HCT116 (cell line): ENCODE measurements at regions not wholly inside any gene's neighbourhood (a gene's known extent, or its start where the extent isn't known, plus 50 kb on each side); places are given as distances from the start of the nearest gene placed in this dataset.

ENCODE experiments used
- ATAC-seq: fragments of 200-7000 bp; cut with Tn5 transposase; 2 replicates; pipeline ENCODE4 v1.9.1; 2020; ENCODE audit warnings: mild to moderate bottlenecking, moderate library complexity
- BruUV-seq: library from RNA; stranded (reverse); fragments of 400-500 nt; replicated peaks from 2 replicates; lab custom pipeline; 2021; lab: Mats Ljungman, UMichigan
- CTCF ChIA-PET: fragments of 300-600 bp; sonication (Branson Sonifier 250); formaldehyde crosslinking; loops from one replicate; lab custom pipeline; 2021; ENCODE audit warnings: antibody characterized with exemption; lab: Charles Lee
- POLR2A ChIA-PET: fragments of 300-600, 350-600 bp; sonication (Branson Sonifier 250); formaldehyde crosslinking; loops from one replicate; lab custom pipeline; 2021; ENCODE audit warnings: antibody characterized with exemption; lab: Charles Lee
- RAD21 ChIA-PET, 2 experiments: fragments of 300-600 bp; sonication (Branson Sonifier 250); formaldehyde crosslinking; loops; one replicate each; lab custom pipeline; 2023; ENCODE audit warnings: low total read pairs in 2 of 2; ENCODE audit not compliant: uncharacterized antibody in 2 of 2, unreplicated experiment in 2 of 2, low non-redundant PET in 1 of 2; lab: Charles Lee
- DNase-seq: peaks from one replicate; pipeline ENCODE4 v3.0.0-alpha.2; 2010; ENCODE audit warnings: low read depth, low spot score
- H2AFZ ChIP-seq: fragments of 200-600 bp; shearing (Covaris generic), sonication (generic); 2 replicates; pipeline ENCODE4 v1.6.1; 2017; ENCODE audit warnings: low read depth, mixed run types, mixed read lengths, antibody characterized with exemption, low read length; ENCODE audit not compliant: poor library complexity, severe bottlenecking
- H3K27ac ChIP-seq: 2 replicates; pipeline ENCODE4 v1.5.1; 2012; ENCODE audit warnings: low read depth, low read length
- H3K27me3 ChIP-seq: fragments of 200-600 bp; sonication (generic); 2 replicates; pipeline ENCODE4 v1.6.1; 2016; ENCODE audit warnings: mixed run types, low read length, mixed read lengths; ENCODE audit not compliant: insufficient read depth
- H3K36me3 ChIP-seq, 2 experiments: fragments of 200-500 bp in 1 of 2; fragments of 200-600 bp in 1 of 2; sonication (Bioruptor generic) in 1 of 2; sonication (generic) in 1 of 2; 2 replicates each; pipeline versions ENCODE4 v1.5.1 to v1.6.1; 2014 to 2016; ENCODE audit warnings: low read length in 2 of 2, inconsistent platforms in 1 of 2, mixed read lengths in 1 of 2, mixed run types in 1 of 2; ENCODE audit not compliant: insufficient read depth in 2 of 2, control insufficient read depth in 1 of 2
- H3K4me1 ChIP-seq, 2 experiments: fragments of 200-600 bp in 1 of 2; sonication (generic) in 1 of 2; 2 replicates each; pipeline versions ENCODE4 v1.5.1 to v1.6.1; 2012 to 2017; ENCODE audit warnings: low read length in 2 of 2, inconsistent platforms in 1 of 2, mild to moderate bottlenecking in 1 of 2, mixed read lengths in 1 of 2, mixed run types in 1 of 2, moderate library complexity in 1 of 2; ENCODE audit not compliant: insufficient read depth in 2 of 2, control insufficient read depth in 1 of 2
- H3K4me2 ChIP-seq: fragments of 200-600 bp; sonication (generic); 2 replicates; pipeline ENCODE4 v1.6.1; 2017; ENCODE audit warnings: mixed run types, low read length, mixed read lengths
- H3K4me3 ChIP-seq, 2 experiments: fragments of 200-600 bp in 1 of 2; sonication (generic) in 1 of 2; replicated peaks in 1 of 2; 2 replicates each; pipeline ENCODE4 v1.5.1; 2011 to 2016; ENCODE audit warnings: low read length in 2 of 2, control low read depth in 1 of 2, low read depth in 1 of 2, mild to moderate bottlenecking in 1 of 2, mixed read lengths in 1 of 2, mixed run types in 1 of 2
- H3K79me2 ChIP-seq: fragments of 200-600 bp; sonication (generic); 2 replicates; pipeline ENCODE4 v1.6.1; 2017; ENCODE audit warnings: mild to moderate bottlenecking, mixed run types, low read length, moderate library complexity, mixed read lengths; ENCODE audit not compliant: insufficient read depth
- H3K9ac ChIP-seq: fragments of 200-600 bp; sonication (generic); 2 replicates; pipeline ENCODE4 v1.6.1; 2016; ENCODE audit warnings: low read length, mixed read lengths
- H3K9me2 ChIP-seq: fragments of 200-600 bp; sonication (generic), shearing (Covaris generic); 2 replicates; pipeline ENCODE4 v1.6.1; 2017; ENCODE audit warnings: mixed run types, mild to moderate bottlenecking, moderate library complexity; ENCODE audit not compliant: insufficient read depth
- H3K9me3 ChIP-seq, 2 experiments: fragments of 200-500 bp in 1 of 2; fragments of 200-600 bp in 1 of 2; sonication (Bioruptor generic) in 1 of 2; sonication (generic) in 1 of 2; 2 replicates each; pipeline ENCODE4 v1.6.1; 2014 to 2017; ENCODE audit warnings: low read length in 2 of 2, mixed read lengths in 2 of 2, inconsistent platforms in 1 of 2, low read depth in 1 of 2, mild to moderate bottlenecking in 1 of 2, mixed run types in 1 of 2, moderate library complexity in 1 of 2; ENCODE audit not compliant: control insufficient read depth in 1 of 2, insufficient read depth in 1 of 2
- H4K20me1 ChIP-seq: fragments of 200-600 bp; sonication (generic), shearing (Covaris generic); 2 replicates; pipeline ENCODE4 v1.6.1; 2017; ENCODE audit warnings: mixed run types, mild to moderate bottlenecking, moderate library complexity; ENCODE audit not compliant: insufficient read depth
- CBX3 ChIP-seq: IDR thresholded peaks from 2 replicates; pipeline ENCODE4 v1.6.1; 2012; ENCODE audit warnings: low read depth
- CEBPB ChIP-seq: IDR thresholded peaks from 2 replicates; pipeline ENCODE4 v1.6.1; 2012; ENCODE audit warnings: low read depth
- EGR1 ChIP-seq: IDR thresholded peaks from 2 replicates; pipeline ENCODE4 v1.6.1; 2012; ENCODE audit warnings: low read depth
- JUND ChIP-seq: IDR thresholded peaks from 2 replicates; pipeline ENCODE4 v1.6.1; 2012
- POLR2A ChIP-seq: IDR thresholded peaks from 2 replicates; pipeline ENCODE4 v1.7.0; 2011; ENCODE audit warnings: borderline replicate concordance; ENCODE audit not compliant: insufficient read depth, insufficient read length; ENCODE audit errors: extremely low read depth
- POLR2AphosphoS5 ChIP-seq: IDR thresholded peaks from 2 replicates; pipeline ENCODE4 v1.6.1; 2011; ENCODE audit warnings: mild to moderate bottlenecking, low read depth, low read length, moderate library complexity
- SP1 ChIP-seq: IDR thresholded peaks from 2 replicates; pipeline ENCODE4 v1.6.1; 2012; ENCODE audit warnings: low read depth
- SRF ChIP-seq: IDR thresholded peaks from 2 replicates; pipeline ENCODE4 v1.6.1; 2012; ENCODE audit warnings: low read depth
- TCF7L2 ChIP-seq: IDR thresholded peaks from 2 replicates; pipeline ENCODE4 v1.7.0; 2011; ENCODE audit warnings: borderline replicate concordance, inconsistent platforms; ENCODE audit not compliant: insufficient read depth, insufficient read length; ENCODE audit errors: extremely low read depth
- ZFX ChIP-seq: fragments of 450-650 bp; IDR thresholded peaks from 2 replicates; pipeline ENCODE4 v1.6.1; 2017
- intact Hi-C: fragments of 100-400 bp; cut with micrococcal nuclease; formaldehyde crosslinking; loops from 2 replicates; pipeline ENCODE4 v1.10.0; 2022
- TF ChIP-seq, protein P1 (sequence below): IDR thresholded peaks from 2 replicates; pipeline ENCODE4 v1.6.1; 2012; ENCODE audit warnings: low read depth
- TF ChIP-seq, protein P2 (sequence below): IDR thresholded peaks from 2 replicates; pipeline ENCODE4 v1.6.1; 2012
- TF ChIP-seq, protein P3 (sequence below): IDR thresholded peaks from 2 replicates; pipeline ENCODE4 v1.6.1; 2011; ENCODE audit warnings: mild to moderate bottlenecking, low read length, moderate library complexity; ENCODE audit not compliant: insufficient replicate concordance; ENCODE audit errors: extremely low read depth

DNA sequence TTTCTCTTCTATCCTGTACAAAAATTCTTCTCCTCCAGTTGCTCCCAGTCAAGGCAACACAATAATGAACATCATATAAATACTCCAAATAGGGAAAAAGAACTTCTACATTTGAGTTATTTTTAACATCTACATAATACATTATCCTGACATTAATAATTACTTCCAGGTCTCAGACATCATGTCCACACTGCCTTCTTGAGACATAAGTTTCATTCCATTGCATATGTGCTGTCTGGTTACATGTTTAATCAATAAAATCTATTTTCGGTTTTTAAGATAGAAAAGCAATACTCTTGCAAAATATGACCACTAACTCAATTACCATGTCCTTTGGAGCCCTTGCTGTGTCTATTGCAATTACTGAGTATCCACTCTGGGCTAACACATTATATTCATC, 881.9 kb downstream of the GALC start:
- H3K27me3 ChIP-seq, result no peaks in the 10 kb centered on the region
- H3K27ac ChIP-seq, result no peak overlapping the region
- ATAC-seq (no peak), DNase-seq (no peak)
- H3K36me3 ChIP-seq, result no peaks in the 10 kb centered on the region
- H3K4me1 ChIP-seq, result no peaks in the 10 kb centered on the region
- H2AFZ ChIP-seq, result no peak overlapping the region
- no peak overlapping the region for H3K4me3 ChIP-seq
- POLR2A ChIA-PET, result no interaction called here
- RAD21 ChIA-PET, result no interaction called here
- no peaks in the 10 kb centered on the region for H3K79me2 ChIP-seq
- CTCF ChIA-PET, result no interaction called here
- no peak for TF ChIP-seq CBX3
- TF ChIP-seq JUND, result no peak
- TF ChIP-seq, protein P1, sequence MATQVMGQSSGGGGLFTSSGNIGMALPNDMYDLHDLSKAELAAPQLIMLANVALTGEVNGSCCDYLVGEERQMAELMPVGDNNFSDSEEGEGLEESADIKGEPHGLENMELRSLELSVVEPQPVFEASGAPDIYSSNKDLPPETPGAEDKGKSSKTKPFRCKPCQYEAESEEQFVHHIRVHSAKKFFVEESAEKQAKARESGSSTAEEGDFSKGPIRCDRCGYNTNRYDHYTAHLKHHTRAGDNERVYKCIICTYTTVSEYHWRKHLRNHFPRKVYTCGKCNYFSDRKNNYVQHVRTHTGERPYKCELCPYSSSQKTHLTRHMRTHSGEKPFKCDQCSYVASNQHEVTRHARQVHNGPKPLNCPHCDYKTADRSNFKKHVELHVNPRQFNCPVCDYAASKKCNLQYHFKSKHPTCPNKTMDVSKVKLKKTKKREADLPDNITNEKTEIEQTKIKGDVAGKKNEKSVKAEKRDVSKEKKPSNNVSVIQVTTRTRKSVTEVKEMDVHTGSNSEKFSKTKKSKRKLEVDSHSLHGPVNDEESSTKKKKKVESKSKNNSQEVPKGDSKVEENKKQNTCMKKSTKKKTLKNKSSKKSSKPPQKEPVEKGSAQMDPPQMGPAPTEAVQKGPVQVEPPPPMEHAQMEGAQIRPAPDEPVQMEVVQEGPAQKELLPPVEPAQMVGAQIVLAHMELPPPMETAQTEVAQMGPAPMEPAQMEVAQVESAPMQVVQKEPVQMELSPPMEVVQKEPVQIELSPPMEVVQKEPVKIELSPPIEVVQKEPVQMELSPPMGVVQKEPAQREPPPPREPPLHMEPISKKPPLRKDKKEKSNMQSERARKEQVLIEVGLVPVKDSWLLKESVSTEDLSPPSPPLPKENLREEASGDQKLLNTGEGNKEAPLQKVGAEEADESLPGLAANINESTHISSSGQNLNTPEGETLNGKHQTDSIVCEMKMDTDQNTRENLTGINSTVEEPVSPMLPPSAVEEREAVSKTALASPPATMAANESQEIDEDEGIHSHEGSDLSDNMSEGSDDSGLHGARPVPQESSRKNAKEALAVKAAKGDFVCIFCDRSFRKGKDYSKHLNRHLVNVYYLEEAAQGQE, result no peak
- no peak for TF ChIP-seq SRF
- TF ChIP-seq EGR1, result no peak
- TF ChIP-seq ZFX, result no peak
- TF ChIP-seq CEBPB, result no peak
- no peak for TF ChIP-seq TCF7L2
- TF ChIP-seq, protein P2, sequence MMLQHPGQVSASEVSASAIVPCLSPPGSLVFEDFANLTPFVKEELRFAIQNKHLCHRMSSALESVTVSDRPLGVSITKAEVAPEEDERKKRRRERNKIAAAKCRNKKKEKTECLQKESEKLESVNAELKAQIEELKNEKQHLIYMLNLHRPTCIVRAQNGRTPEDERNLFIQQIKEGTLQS, result no peak
- no peak for TF ChIP-seq SP1
- no peak for TF ChIP-seq POLR2AphosphoS5
- TF ChIP-seq POLR2A, result no peak
- TF ChIP-seq, protein P3, sequence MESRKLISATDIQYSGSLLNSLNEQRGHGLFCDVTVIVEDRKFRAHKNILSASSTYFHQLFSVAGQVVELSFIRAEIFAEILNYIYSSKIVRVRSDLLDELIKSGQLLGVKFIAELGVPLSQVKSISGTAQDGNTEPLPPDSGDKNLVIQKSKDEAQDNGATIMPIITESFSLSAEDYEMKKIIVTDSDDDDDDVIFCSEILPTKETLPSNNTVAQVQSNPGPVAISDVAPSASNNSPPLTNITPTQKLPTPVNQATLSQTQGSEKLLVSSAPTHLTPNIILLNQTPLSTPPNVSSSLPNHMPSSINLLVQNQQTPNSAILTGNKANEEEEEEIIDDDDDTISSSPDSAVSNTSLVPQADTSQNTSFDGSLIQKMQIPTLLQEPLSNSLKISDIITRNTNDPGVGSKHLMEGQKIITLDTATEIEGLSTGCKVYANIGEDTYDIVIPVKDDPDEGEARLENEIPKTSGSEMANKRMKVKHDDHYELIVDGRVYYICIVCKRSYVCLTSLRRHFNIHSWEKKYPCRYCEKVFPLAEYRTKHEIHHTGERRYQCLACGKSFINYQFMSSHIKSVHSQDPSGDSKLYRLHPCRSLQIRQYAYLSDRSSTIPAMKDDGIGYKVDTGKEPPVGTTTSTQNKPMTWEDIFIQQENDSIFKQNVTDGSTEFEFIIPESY, result no peak
- intact Hi-C loops, result no loop called here
- no TSS peak for BruUV-seq
- no peaks in the 10 kb centered on the region; the same call in 1 of the 2 replicates for H4K20me1 ChIP-seq
- H3K4me2 ChIP-seq, result no peak overlapping the region
- H3K9me2 ChIP-seq, result no peaks in the 10 kb centered on the region
- H3K9ac ChIP-seq, result no peak overlapping the region
- H3K9me3 ChIP-seq, result peaks cover 15 to 25% of the 10 kb centered on the region in 2 experiments; a peak in 2 of 4 replicates
